Stimulated activated CD4-positive, alpha-beta T cell treated with anti-CD3 and anti-CD28 coated beads, Interleukin-12 subunit alpha, Interleukin-12 subunit beta, amount 100 ng/mL, for 48 hours (primary cell): ENCODE measurements at regions not wholly inside any gene's neighbourhood (a gene's known extent, or its start where the extent isn't known, plus 50 kb on each side); places are given as distances from the start of the nearest gene placed in this dataset.

Experiments used
- DNase-seq, 3 donors: peaks; one replicate each; pipeline ENCODE4 v3.0.0-alpha.2; 2020; ENCODE audit warnings: low read depth in 2 of 3, low spot score in 1 of 3

DNA sequence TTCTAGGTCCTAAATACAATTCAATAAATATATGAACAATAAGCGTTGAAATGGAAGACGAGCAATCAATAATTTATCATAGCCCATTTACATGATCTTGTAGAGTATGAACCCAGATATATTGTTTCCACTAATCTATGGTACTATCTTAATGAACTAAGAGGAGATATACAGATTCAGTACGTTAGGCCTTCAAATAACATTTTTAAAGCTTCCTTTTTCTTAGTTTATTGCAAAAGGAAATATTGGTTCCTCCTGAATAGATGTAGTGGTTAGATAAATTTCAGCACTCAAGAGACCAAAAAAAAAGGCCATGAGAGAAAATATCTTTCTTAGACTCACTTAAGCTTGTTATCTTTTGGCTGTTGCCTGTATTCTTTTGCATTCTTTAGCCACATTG is 147.5 kb upstream of the PITX2 start:
- no peak for DNase-seq

GRCh38 chr4:110778521-110778920 is 155.6 kb upstream of the PITX2 start:
- DNase-seq = no peak

- DNase-seq = no peak
Measured at GRCh38 chr4:110780538-110780937, 157.7 kb upstream of the PITX2 start.

- DNase-seq = no peak
Measured at GRCh38 chr4:110781944-110782343, 159.1 kb upstream of the PITX2 start.

DNA sequence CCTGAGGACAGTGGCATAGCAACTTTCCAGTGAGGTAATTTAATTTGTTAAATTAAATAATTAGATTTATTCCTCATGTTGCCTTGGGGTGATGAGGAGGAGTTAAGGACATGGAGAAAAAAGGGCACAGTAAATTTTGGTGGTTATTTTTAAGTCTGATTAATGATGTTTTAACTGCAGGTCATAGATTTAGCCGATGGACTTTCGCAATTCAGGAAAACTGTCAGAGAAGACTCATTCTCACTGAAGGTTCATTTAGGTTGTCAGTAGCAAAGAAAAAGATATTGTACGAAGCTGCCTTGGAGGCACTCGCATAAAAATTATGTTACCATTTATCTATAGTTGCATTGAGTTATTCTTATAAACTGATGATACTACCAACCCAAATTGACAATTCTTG is 164.2 kb upstream of the PITX2 start:
- no peak for DNase-seq

DNA sequence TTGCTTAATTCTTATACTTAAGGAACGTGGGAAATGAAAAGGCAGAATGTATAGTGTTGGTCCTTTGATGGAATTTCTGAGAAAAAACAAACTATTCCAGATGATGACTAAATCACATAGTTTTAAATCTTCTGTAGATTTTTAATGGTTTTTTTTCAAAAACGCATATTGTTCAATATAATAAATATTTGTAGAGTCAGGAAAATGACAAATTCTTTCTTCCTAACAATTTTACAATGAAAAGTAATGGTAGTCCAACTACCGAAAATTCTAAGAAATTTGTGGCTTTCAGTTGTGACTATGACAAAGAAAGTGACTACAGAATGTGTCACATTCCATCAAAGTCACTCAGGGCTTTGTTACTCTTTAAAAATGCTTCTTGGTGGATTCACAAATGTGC is 164.8 kb upstream of the PITX2 start:
- no peak for DNase-seq

- DNase-seq = no peak
Measured at GRCh38 chr4:110788302-110788701, 165.4 kb upstream of the PITX2 start.

GRCh38 chr4:110792036-110792435 is 169.2 kb upstream of the PITX2 start:
- DNase-seq = no peak

DNA sequence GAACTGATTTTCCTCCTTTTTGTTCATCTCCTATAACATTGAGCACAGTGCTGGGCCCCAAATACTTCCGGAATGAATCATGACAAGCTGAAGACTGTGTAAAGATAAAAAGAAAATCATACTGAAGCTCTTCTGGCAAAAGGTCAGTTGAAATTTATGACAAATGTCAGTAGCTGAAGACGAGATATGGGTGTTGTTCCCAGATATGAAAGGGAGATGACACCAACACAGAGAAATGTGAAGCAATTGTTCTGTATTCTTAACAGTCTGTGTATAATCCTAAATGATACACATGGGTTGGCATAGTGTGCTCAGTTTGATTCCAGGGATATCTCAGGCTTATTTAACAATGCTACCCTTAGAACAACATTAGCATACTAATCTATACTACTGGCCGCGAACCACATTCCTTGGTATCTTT is 170.5 kb upstream of the PITX2 start:
- DNase-seq = no peak

DNA sequence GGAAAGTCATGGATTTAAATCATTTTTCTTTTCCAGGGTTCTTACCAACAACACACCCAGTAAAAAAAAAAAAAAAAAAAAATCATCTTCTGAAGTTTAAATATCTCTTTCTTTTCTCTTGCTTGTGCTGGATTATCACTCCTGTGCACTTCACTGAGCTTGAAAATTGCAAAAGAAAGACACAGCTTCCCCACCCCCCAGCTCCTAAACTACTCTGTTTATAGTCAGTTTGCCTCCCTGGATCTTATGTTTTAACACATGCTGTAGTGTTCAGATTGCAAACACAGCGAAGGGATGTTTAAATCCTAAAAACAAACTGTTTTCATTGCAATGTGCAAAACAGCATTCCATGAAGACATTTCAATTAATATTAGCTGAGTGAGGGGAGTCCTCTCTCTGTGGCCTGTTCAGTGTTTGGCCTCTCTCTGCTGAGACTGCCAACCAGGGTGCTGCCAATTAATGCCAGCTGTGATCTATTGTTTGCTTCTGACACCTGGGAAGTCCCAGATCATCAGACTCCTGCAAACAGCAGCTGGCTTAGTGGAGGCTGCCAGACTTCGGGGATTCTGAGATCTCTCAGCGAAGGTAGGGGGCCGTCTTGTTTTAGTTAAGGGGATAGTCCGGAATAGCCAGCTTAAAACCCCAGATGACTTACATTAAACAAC is 171.1 kb upstream of the PITX2 start:
- no peak for DNase-seq

DNA sequence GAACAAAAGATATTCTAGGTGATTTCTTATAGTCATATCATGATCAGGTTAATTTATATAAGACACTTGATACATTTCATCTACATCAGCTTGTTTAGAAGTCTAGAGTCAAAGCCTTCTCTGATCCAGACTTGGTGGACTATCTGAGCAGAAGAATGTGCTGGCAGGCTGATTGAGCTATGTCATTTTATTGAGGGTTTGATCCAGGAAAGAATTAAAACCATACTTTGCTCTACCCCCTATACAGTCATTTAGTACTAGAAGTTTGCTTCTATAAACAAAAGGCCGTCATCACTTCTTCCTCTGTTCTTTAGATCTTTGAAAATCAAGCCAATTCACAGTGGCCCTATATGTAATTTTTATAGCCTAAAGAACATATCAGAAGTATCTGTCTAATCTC is 173.1 kb upstream of the PITX2 start:
- DNase-seq = no peak

GRCh38 chr4:110797486-110797885 is 174.6 kb upstream of the PITX2 start:
- DNase-seq = no peak

DNA sequence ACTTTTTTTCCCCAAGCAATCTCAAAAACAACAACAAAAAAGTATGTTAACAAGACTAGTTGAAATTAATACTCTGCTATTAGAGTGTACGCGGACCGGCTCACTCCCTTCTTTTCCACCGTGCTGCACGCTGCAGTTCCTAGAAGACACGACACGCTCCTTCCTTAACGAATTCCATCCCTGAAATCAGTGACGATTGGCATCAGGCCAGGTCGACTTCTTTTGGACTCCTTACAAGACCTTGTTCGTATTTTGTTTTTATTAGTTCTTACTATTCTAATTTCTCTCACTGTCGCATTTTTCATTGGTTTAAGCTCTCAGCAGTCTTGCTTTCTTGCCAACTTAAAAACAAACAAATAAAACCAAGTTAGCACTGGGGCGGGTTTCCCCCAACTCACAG is 175.8 kb upstream of the PITX2 start:
- no peak for DNase-seq

DNA sequence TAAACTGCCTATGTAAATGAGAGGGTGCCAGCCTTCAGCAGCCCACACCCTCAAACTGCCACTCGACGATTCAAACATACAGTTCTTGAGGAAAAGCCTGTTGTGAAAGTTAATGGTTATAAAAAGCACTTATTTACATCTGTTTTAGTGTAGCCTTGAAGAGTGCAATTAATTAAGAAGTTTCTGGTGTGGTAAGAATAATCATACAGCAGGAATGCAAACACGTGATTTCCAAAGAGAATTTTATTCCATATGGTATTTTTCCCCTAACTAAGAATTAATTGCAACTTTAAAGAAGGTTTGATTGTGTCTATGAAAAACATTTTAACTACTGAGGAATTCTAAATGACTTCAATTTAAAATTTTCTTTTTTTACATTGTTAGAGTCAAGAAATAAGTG is 176.3 kb upstream of the PITX2 start:
- no peak for DNase-seq

DNA sequence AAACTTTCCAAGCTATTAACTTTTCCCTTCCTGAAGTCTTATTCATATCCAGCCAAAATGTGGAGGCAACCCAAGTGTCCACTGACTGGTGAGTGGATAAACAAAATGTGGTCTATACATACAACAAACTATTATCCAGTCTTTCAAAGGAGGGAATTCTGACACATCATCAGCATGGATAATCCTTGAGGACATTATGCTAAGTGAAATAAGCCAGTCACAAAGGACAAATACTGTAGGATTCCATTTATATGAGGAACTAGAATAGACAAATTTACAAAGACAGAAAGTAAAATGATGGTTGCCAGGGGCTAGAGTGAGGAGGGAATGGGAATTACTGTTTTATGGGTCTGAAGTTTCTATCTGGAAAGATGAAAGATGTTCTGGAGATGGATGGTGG is 178.7 kb upstream of the PITX2 start:
- no peak for DNase-seq

DNA sequence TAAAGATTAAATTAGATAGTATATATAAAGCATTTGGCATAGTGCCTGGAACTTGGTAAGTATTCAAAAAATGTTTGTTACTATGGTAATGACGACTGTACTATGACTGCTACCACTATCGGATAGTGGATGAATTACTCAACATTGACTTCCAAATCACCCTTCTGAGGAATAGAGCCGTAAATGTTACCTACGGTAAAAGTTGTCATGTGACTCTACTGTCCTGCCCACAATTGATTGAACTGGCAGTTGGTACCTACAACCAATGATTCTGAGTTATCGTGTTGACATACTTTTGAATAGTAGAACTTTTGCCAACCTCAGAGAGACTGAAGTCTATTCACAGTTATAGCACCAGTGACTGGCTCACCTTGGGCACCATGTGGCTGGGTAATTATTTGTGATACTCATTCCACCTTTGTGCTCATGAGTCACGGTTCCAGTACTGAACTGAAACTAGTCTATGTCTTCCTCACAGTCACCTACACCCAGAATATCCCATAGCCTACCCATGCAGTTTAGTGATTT is 185.5 kb upstream of the PITX2 start:
- no peak for DNase-seq

GRCh38 chr4:110815950-110816349 is 193.1 kb upstream of the PITX2 start:
- no peak for DNase-seq

DNA sequence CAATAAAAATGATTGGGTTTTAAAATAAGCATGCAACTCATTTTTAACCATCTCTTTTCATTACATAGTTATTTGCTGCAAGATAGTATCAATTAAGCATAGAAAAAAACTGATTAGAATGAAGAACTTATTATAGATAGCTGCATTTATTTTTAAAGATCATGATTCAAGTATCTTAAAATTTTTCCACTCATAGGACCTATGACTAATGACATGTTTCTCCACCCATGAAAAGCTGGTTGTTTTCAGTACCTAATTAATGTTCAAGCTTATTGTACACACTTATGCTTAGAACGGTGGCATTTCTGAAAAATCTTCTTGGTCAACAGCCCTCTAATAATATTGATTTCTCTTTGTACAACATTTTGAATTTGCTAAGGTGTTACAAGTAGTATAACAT is 193.5 kb upstream of the PITX2 start:
- DNase-seq = no peak

GRCh38 chr4:110821186-110821585 is 198.3 kb upstream of the PITX2 start:
- no peak for DNase-seq

DNA sequence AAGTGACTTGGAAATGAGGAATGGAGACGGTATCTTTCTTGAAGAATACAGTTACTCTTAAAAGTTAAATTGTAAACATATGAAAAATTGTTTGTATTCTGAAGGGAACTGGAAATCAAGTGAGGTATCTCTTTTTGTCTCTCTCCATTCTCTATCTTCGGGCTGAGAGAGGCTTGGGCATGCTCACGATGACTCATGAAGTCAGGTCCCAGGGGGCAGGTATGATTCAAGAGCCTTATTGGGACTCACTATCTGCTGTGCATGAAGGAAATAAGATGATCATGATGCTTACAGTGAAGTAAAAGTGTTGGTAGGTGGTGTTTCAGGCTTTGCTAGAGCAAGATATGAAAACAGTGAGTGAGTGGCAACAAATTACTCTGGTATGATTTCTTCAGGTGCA is 200.4 kb upstream of the PITX2 start:
- DNase-seq = no peak

- no peak for DNase-seq
Measured at GRCh38 chr4:110824344-110824743, 201.5 kb upstream of the PITX2 start.

- no peak for DNase-seq
Measured at GRCh38 chr4:110826656-110827055, 203.8 kb upstream of the PITX2 start.

GRCh38 chr4:110830461-110830860 is 207.6 kb upstream of the PITX2 start:
- DNase-seq = no peak
